ENCODE measurements at regions not wholly inside any gene's neighbourhood (a gene's known extent, or its start where the extent isn't known, plus 50 kb on each side); places are given as distances from the start of the nearest gene placed in this dataset.

GRCh38 chr1:177466286-177466685 lies 295.5 kb downstream of the BRINP2 start:
- DNase-seq (ENCODE audit: low read depth, low spot score): no peak
- H3K4me3 ChIP-seq (ENCODE audit: low read length): no peak overlapping the region

- DNase-seq (ENCODE audit: low read depth, low spot score): no peak
- H3K4me3 ChIP-seq (ENCODE audit: low read length): no peak overlapping the region
Measured at GRCh38 chr1:177464686-177465085, 293.9 kb downstream of the BRINP2 start.

DNA sequence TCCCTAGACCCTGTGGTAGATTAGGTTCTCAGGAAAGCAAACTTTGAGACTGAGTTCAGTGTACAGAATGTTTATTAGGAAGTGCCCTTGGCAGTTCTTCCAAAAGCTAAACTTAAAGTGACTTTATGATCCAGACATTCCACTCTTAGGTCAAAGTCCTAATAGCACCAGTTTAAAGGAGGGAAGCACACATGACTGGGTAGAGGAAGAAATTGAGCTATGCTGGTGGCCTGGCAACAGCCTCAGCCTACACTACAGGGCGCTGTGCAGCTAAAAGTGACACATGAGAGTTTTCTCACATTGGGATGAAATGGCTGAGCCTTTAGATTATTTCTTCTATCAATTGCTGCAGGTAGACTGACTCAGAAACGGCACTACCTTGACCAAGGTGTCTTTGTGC lies 280.4 kb downstream of the BRINP2 start:
- no peak overlapping the region for H3K4me3 ChIP-seq (ENCODE audit: low read length)
- no peak for DNase-seq (ENCODE audit: low read depth, low spot score)

GRCh38 chr1:177448652-177449357 lies 278.0 kb downstream of the BRINP2 start:
- DNase-seq (ENCODE audit: low read depth, low spot score): no peak
- no peak overlapping the region for H3K4me3 ChIP-seq (ENCODE audit: low read length)

- no peak overlapping the region for H3K4me3 ChIP-seq (ENCODE audit: low read length)
- no peak for DNase-seq (ENCODE audit: low read depth, low spot score)
Measured at GRCh38 chr1:177448036-177448615, 277.4 kb downstream of the BRINP2 start.

DNA sequence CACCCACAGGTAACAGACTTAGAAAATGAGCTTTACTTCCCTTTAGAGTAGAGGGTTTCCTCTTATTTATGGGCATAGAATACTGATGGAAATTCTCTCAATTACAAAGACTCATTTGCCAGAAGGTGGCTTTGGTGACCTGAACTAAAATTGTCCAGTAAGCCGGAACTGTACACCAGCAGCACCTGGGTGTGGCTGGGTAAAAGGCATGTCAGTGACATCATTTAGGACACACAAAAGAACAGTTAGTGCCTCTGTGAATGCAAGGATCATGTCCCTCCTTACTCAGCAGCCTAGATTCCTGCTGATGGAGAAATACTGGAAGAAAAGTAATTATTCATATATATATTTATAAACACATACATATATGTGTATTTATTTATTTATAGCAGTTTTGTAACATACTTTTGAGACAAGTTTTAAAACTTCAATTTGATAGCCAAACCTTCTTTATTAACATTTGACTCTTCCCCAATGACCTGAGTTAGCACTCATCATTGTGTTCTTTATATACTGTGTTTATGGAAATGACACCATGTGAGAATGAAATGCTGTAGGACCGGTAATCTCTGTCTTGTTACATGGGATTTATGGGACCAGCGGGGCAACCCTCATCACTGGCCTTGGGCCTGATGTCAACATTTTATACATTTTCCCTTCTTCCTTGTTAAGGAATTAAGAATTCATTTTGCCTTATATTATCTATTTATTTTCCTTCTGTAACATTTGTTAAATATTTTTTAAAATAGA lies 274.4 kb downstream of the BRINP2 start:
- no peak overlapping the region for H3K4me3 ChIP-seq (ENCODE audit: low read length)
- DNase-seq (ENCODE audit: low read depth, low spot score): no peak

DNA sequence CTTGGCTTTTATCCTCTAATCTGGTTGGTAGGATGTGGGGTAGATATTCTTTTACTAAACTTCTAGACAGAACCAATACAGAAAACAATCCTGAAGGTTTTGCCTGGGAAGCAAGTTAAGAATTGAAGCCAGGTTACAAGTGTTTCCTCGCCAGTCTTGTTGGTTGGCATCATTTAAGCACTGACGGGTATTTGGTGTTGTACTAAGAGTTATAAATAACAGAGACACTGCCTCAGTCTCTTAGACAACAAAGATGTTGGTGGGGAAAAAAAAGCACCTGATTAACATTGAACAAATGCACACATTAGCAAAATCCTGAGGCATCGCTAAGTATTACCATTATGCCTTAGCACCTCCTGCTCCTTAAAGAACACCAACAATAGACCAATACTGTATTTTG lies 272.2 kb downstream of the BRINP2 start:
- DNase-seq (ENCODE audit: low read depth, low spot score): no peak

DNA sequence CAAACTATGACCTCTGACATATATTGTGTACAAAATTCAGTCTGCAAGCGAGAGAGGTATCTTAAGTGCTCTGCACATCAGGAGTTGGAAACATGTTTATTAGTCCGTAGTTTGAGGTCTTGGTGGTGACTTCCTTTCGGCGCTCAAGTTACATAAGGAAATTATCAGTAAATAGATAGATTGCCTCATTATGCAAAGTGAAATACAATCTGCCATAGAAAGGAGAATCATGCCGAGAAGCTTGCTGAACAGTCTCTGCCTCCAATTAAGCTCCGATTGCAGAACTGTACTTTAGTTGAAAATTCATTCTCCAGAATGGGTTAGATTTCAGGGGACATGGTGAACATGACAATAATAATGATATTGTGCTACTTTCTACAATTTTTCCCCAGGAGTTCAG lies 271.8 kb downstream of the BRINP2 start:
- H3K4me3 ChIP-seq (ENCODE audit: low read length): no peak overlapping the region
- DNase-seq (ENCODE audit: low read depth, low spot score): no peak

More for the DNA sequence above, 272.2 kb downstream of the BRINP2 start:
- H3K4me3 ChIP-seq (ENCODE audit: low read length): no peak overlapping the region

- no peak overlapping the region for H3K4me3 ChIP-seq (ENCODE audit: low read length)
- no peak for DNase-seq (ENCODE audit: low read depth, low spot score)
Measured at GRCh38 chr1:177441281-177441680, 270.5 kb downstream of the BRINP2 start.

GRCh38 chr1:177440821-177441220 lies 270.1 kb downstream of the BRINP2 start:
- DNase-seq (ENCODE audit: low read depth, low spot score): no peak
- no peak overlapping the region for H3K4me3 ChIP-seq (ENCODE audit: low read length)

DNA sequence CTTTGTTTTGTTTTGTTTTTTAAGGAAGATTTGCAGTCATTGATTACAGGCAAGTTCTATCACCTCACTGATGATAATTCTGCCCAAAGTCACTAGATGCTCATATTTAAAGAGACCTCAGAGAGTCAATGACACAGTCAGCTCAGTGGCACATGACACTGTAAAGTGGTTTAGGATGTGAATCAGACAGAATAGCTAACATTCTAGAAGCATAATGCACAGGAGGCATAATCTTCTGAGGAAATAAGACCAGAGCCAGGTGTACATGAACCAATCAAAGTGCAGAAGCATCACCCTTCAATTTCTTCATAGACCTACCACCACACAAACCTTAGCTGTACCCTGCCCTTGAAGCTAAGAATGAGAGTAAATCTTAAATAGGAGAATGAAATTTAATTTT lies 268.5 kb downstream of the BRINP2 start:
- no peak overlapping the region for H3K4me3 ChIP-seq (ENCODE audit: low read length)
- DNase-seq (ENCODE audit: low read depth, low spot score): no peak

GRCh38 chr1:177435364-177435763 lies 264.6 kb downstream of the BRINP2 start:
- no peak for DNase-seq (ENCODE audit: low read depth, low spot score)

GRCh38 chr1:177432897-177433296 lies 262.1 kb downstream of the BRINP2 start:
- no peak overlapping the region for H3K4me3 ChIP-seq (ENCODE audit: low read length)
- peak; percentile 9 for DNase-seq (ENCODE audit: low read depth, low spot score)

More at GRCh38 chr1:177435364-177435763, 264.6 kb downstream of the BRINP2 start:
- H3K4me3 ChIP-seq (ENCODE audit: low read length): no peak overlapping the region

GRCh38 chr1:177431123-177431522 lies 260.4 kb downstream of the BRINP2 start:
- no peak overlapping the region for H3K4me3 ChIP-seq (ENCODE audit: low read length)
- no peak for DNase-seq (ENCODE audit: low read depth, low spot score)

- no peak overlapping the region for H3K4me3 ChIP-seq (ENCODE audit: low read length)
- no peak for DNase-seq (ENCODE audit: low read depth, low spot score)
Measured at GRCh38 chr1:177429234-177429633, 258.5 kb downstream of the BRINP2 start.

GRCh38 chr1:177427811-177428210 lies 257.1 kb downstream of the BRINP2 start:
- no peak overlapping the region for H3K4me3 ChIP-seq (ENCODE audit: low read length)
- no peak for DNase-seq (ENCODE audit: low read depth, low spot score)

- no peak overlapping the region for H3K4me3 ChIP-seq (ENCODE audit: low read length)
- DNase-seq (ENCODE audit: low read depth, low spot score): no peak
Measured at GRCh38 chr1:177426497-177426896, 255.7 kb downstream of the BRINP2 start.

- no peak for DNase-seq (ENCODE audit: low read depth, low spot score)
- H3K4me3 ChIP-seq (ENCODE audit: low read length): no peak overlapping the region
Measured at GRCh38 chr1:177425199-177425598, 254.4 kb downstream of the BRINP2 start.

- no peak for DNase-seq (ENCODE audit: low read depth, low spot score)
- H3K4me3 ChIP-seq (ENCODE audit: low read length): no peak overlapping the region
Measured at GRCh38 chr1:177424744-177425143, 254.0 kb downstream of the BRINP2 start.

DNA sequence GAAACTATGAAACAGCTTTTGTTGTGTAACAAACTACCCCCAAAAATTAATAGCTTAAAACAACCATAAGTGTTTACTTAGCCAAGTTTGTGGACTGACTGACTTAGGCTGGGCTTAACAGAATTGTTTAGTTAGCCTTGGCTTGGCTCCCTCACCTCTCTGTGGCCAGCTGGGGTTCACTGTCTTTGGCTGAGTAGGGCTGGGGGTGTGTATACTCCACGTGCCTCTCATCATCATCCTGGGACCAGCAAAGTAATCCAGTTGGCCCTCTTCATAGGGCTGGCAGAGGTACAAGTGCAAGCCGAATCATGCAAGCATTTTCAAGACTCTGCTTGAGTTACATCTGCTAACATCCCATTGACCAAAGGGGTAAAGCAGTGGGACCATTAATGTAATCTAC lies 252.3 kb downstream of the BRINP2 start:
- no peak overlapping the region for H3K4me3 ChIP-seq (ENCODE audit: low read length)
- DNase-seq (ENCODE audit: low read depth, low spot score): no peak

Measured in Jurkat, Clone E6-1 (cell line).